Ascending aorta (tissue), 2 donors: ENCODE measurements at regions not wholly inside any gene's neighbourhood (a gene's known extent, or its start where the extent isn't known, plus 50 kb on each side); places are given as distances from the start of the nearest gene placed in this dataset.
"Not testable (repeated sequence)": the region's sequence is repeated elsewhere in the genome, so short reads cannot be mapped to it uniquely, and the experiment has no call there.

Experiments used
- DNase-seq, 2 donors: peaks; one replicate each; pipeline ENCODE4 v3.0.0-alpha.2; 2019; ENCODE audit warnings: low spot score in 2 of 2
- H3K27ac ChIP-seq, 2 donors: fragments of 200-600 bp; sonication (generic); one replicate each; pipeline ENCODE4 v1.5.1; 2016 to 2017; ENCODE audit warnings: mild to moderate bottlenecking in 1 of 2
- H3K27me3 ChIP-seq: fragments of 200-600 bp; sonication (generic); one replicate; pipeline ENCODE4 v1.5.1; 2017
- H3K36me3 ChIP-seq, 2 donors: fragments of 200-600 bp; sonication (generic); one replicate each; pipeline ENCODE4 v1.5.1; 2016
- H3K4me1 ChIP-seq, 2 donors: fragments of 200-600 bp; sonication (generic); one replicate each; pipeline ENCODE4 v1.5.1; 2016 to 2017; ENCODE audit warnings: mild to moderate bottlenecking in 1 of 2
- H3K4me3 ChIP-seq, 2 donors: fragments of 200-600 bp; sonication (generic); one replicate each; pipeline ENCODE4 v1.5.1; 2016 to 2017; ENCODE audit warnings: mild to moderate bottlenecking in 1 of 2
- H3K9me3 ChIP-seq, 2 donors: fragments of 200-600 bp; sonication (generic); one replicate each; pipeline ENCODE4 v1.5.1; 2016
- intact Hi-C: fragments of 100-400 bp; cut with DNase I; formaldehyde crosslinking; loops from one replicate; pipeline ENCODE4 v1.15.1; 2023
- TF ChIP-seq, protein P1 (sequence below), 3 experiments: fragments of 200-600 bp in 2 of 3; fragments of 450-650 bp in 1 of 3; sonication (generic) in 2 of 3; IDR thresholded peaks; one replicate each; pipeline ENCODE4 v1.5.1; 2016 to 2019; ENCODE audit warnings: antibody characterized with exemption in 3 of 3, mild to moderate bottlenecking in 1 of 3, moderate library complexity in 1 of 3

- intact Hi-C loops: no loop called here
- H3K4me1 ChIP-seq: no peaks in the 10 kb centered on the region
- H3K27ac ChIP-seq: no peak overlapping the region
- H3K36me3 ChIP-seq: no peaks in the 10 kb centered on the region
- TF ChIP-seq, protein P1, sequence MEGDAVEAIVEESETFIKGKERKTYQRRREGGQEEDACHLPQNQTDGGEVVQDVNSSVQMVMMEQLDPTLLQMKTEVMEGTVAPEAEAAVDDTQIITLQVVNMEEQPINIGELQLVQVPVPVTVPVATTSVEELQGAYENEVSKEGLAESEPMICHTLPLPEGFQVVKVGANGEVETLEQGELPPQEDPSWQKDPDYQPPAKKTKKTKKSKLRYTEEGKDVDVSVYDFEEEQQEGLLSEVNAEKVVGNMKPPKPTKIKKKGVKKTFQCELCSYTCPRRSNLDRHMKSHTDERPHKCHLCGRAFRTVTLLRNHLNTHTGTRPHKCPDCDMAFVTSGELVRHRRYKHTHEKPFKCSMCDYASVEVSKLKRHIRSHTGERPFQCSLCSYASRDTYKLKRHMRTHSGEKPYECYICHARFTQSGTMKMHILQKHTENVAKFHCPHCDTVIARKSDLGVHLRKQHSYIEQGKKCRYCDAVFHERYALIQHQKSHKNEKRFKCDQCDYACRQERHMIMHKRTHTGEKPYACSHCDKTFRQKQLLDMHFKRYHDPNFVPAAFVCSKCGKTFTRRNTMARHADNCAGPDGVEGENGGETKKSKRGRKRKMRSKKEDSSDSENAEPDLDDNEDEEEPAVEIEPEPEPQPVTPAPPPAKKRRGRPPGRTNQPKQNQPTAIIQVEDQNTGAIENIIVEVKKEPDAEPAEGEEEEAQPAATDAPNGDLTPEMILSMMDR (IDR thresholded peaks at IDR 0.05): no peak
- peak in 1 of 2 donors; percentile 27 for DNase-seq
- H3K9me3 ChIP-seq: no peaks in the 10 kb centered on the region
- H3K4me3 ChIP-seq: no peak overlapping the region
- H3K27me3 ChIP-seq: no peaks in the 10 kb centered on the region
Observed at GRCh38 chr17:34740565-34741520, 161.5 kb downstream of the TMEM132E start.

- intact Hi-C loops: no loop called here
- Histone ChIP-seq H3K4me1 (no peaks in the 10 kb centered on the region), H3K27me3 (no peaks in the 10 kb centered on the region), H3K4me3 (no peak overlapping the region), H3K9me3 (no peaks in the 10 kb centered on the region), H3K27ac (no peak overlapping the region), H3K36me3 (no peaks in the 10 kb centered on the region)
- DNase-seq: peak in 1 of 2 donors; percentile 9
- TF ChIP-seq, protein P1 (IDR thresholded peaks at IDR 0.05): no peak
Observed at GRCh38 chr17:34739386-34739785, 160.0 kb downstream of the TMEM132E start.

DNA sequence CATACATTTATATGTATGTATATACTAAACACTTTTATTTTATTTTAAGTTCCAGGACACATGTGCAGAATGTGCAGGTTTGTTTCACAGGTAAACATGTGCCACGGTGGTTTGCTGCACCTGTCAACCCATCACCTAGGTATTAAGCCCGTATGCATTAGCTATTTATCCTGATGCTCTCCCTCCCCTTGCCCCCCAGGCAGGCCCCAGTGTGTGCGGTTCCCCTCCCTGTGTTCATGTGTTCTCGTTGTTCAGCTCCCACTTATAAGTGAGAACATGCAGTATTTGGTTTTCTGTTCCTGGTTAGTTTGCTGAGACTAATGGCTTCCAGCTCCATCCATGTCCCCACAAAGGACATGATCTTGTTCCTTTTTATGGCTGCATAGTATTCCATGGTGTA, 158.3 kb downstream of the TMEM132E start:
- intact Hi-C loops, H3K27ac ChIP-seq, H3K4me3 ChIP-seq, H3K27me3 ChIP-seq, H3K9me3 ChIP-seq, H3K36me3 ChIP-seq, H3K4me1 ChIP-seq: not testable (repeated sequence)
- DNase-seq: peak in 1 of 2 donors; percentile 27

GRCh38 chr17:34736611-34737010, 157.2 kb downstream of the TMEM132E start:
- H3K4me3 ChIP-seq: no peak overlapping the region
- intact Hi-C loops: no loop called here
- peak in 1 of 2 donors; percentile 30 for DNase-seq

DNA sequence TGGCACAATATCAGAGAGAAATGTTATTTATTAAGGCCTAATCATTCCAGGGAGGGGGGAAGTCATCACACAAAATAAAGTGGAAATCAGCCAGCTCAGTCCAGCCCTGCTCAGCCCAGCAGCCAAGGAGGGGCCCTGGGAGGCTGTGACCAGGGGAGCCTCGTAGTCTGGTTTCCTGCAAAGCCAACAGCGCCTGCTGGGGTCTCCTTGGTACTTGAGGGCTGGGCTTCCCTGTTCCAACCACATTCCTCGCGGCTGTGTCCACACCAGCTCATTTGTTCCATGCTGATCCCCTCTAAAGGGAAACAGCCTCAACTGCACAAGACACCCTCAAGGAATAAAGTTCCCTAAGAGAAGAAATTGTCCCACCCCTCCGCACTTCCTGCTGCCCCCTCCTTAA, 154.0 kb downstream of the TMEM132E start:
- Histone ChIP-seq H3K4me1 (no peaks in the 10 kb centered on the region), H3K27ac (no peak overlapping the region), H3K36me3 (no peaks in the 10 kb centered on the region), H3K4me3 (no peak overlapping the region), H3K27me3 (no peaks in the 10 kb centered on the region), H3K9me3 (no peaks in the 10 kb centered on the region)
- intact Hi-C loops: no loop called here
- TF ChIP-seq, protein P1 (IDR thresholded peaks at IDR 0.05): no peak
- DNase-seq: peak in 1 of 2 donors; percentile 5

More at GRCh38 chr17:34736611-34737010, 157.2 kb downstream of the TMEM132E start:
- H3K4me1 ChIP-seq: no peaks in the 10 kb centered on the region
- no peaks in the 10 kb centered on the region for H3K9me3 ChIP-seq
- no peaks in the 10 kb centered on the region for H3K36me3 ChIP-seq
- TF ChIP-seq, protein P1 (IDR thresholded peaks at IDR 0.05): no peak
- no peaks in the 10 kb centered on the region for H3K27me3 ChIP-seq
- no peak overlapping the region for H3K27ac ChIP-seq

DNA sequence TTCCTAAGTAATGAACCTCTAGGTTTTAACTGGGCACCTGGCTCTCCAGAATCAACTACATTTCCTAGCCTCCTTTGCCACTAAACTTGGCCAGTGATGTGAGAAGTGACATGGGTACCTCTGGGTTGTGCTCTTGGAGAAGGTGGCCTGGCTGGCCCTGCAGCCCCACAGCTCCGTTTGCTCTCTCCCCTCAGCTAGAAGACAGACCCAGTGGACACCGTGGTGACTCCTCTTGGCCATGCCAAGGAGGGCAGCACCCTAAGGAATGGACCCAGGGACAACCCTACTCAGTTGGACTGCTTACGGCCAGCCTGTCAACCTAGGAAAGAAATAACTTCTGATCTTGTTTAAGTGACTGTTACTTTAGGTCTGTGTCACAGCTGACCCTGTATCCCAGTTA, 151.4 kb downstream of the TMEM132E start:
- TF ChIP-seq, protein P1 (IDR thresholded peaks at IDR 0.05): no peak
- intact Hi-C loops: no loop called here
- DNase-seq: peak in 1 of 2 donors; percentile 41
- Histone ChIP-seq H3K27ac (no peak overlapping the region), H3K4me3 (no peak overlapping the region), H3K4me1 (no peaks in the 10 kb centered on the region), H3K36me3 (no peaks in the 10 kb centered on the region), H3K9me3 (no peaks in the 10 kb centered on the region), H3K27me3 (no peaks in the 10 kb centered on the region)
